SU-DHL-6 (cell line): ENCODE measurements at regions not wholly inside any gene's neighbourhood (a gene's known extent, or its start where the extent isn't known, plus 50 kb on each side); places are given as distances from the start of the nearest gene placed in this dataset.

Experiments used
- EZH2phosphoT487 ChIP-seq: fragments of 200-600 bp; sonication (generic), shearing (Covaris generic); conservative IDR thresholded peaks from 2 replicates; pipeline ENCODE4 v1.6.1; 2018; ENCODE audit warnings: mild to moderate bottlenecking, antibody characterized with exemption, low read length, moderate library complexity, mixed read lengths
- TF ChIP-seq, protein P1 (sequence below): fragments of 200-600 bp; sonication (generic); IDR thresholded peaks from one replicate; pipeline ENCODE4 v1.5.1; 2017; ENCODE audit warnings: antibody characterized with exemption, mild to moderate bottlenecking, low read length, moderate library complexity; ENCODE audit not compliant: insufficient read depth, poor library complexity, severe bottlenecking

DNA sequence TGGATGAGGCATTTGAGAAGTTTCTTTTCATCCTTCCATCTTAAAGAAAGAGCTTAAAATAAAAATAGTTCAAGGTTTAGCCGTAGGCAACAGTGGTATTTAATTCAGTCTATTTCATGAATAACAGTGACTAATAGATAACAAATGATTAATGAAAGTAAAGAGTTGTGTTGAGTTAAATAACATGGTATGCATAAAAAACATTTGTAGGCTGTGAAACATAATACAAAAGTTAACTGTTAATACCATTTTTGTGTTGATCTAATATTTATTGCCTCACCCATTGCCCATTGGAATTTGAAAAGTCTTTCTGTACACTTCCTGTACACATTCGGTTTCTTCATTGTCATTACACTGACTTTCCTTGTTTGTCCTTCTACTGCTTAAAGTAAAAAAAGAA is 108.6 kb upstream of the PDE3A start:
- TF ChIP-seq, protein P1, sequence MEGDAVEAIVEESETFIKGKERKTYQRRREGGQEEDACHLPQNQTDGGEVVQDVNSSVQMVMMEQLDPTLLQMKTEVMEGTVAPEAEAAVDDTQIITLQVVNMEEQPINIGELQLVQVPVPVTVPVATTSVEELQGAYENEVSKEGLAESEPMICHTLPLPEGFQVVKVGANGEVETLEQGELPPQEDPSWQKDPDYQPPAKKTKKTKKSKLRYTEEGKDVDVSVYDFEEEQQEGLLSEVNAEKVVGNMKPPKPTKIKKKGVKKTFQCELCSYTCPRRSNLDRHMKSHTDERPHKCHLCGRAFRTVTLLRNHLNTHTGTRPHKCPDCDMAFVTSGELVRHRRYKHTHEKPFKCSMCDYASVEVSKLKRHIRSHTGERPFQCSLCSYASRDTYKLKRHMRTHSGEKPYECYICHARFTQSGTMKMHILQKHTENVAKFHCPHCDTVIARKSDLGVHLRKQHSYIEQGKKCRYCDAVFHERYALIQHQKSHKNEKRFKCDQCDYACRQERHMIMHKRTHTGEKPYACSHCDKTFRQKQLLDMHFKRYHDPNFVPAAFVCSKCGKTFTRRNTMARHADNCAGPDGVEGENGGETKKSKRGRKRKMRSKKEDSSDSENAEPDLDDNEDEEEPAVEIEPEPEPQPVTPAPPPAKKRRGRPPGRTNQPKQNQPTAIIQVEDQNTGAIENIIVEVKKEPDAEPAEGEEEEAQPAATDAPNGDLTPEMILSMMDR: no peak
- no peak for TF ChIP-seq EZH2phosphoT487
